ENCODE measurements at regions not wholly inside any gene's neighbourhood (a gene's known extent, or its start where the extent isn't known, plus 50 kb on each side); places are given as distances from the start of the nearest gene placed in this dataset.
"Not testable (repeated sequence)": the region's sequence is repeated elsewhere in the genome, so short reads cannot be mapped to it uniquely, and the experiment has no call there.

GRCh38 chr2:40700231-40700954, 248.5 kb upstream of the SLC8A1 start:
- DNase-seq (ENCODE audit: low spot score), result no peak

GRCh38 chr2:40712197-40712894, 260.5 kb upstream of the SLC8A1 start:
- DNase-seq (ENCODE audit: low spot score), result not testable (repeated sequence)

DNA sequence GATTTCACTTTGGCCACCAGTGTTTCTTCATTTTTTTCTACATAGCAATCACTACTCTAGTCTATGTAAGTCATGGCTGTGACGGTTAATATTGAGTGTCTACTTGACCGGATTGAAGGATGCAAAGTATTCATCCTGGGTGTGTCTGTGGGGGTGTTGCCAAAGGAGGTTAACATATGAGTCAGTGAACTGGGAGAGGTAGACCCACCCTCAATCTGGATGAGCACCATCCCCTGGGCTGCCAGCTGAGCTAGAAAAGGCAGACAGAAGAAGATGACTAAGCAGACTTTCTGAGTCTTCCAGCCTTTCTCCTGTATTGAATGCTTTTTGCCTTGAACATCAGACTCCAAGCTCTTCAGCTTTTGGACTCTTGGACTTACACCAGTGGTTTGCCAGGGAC, 265.0 kb upstream of the SLC8A1 start:
- no peak for DNase-seq (ENCODE audit: low spot score)

GRCh38 chr2:40719414-40719813, 267.5 kb upstream of the SLC8A1 start:
- no peak for DNase-seq (ENCODE audit: low spot score)

DNA sequence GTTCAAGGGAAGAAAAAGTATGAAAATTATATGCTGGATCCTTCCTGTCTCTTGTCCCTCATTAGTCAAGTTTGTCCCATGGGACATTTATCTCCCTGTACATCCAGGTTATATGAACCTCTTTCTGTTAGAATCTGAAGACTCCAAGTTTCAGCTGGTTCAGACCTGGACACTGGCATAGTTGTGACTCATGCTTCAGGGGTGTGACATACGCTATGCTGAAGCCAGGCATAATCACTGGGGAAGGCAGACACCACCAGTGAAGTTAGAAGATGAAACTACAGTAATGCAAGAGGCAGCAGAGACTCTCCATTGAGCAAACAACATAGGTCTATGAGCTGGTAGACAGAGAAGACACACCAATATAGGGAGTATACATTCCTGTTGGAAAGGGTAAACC, 269.7 kb upstream of the SLC8A1 start:
- DNase-seq (ENCODE audit: low spot score), result no peak

DNA sequence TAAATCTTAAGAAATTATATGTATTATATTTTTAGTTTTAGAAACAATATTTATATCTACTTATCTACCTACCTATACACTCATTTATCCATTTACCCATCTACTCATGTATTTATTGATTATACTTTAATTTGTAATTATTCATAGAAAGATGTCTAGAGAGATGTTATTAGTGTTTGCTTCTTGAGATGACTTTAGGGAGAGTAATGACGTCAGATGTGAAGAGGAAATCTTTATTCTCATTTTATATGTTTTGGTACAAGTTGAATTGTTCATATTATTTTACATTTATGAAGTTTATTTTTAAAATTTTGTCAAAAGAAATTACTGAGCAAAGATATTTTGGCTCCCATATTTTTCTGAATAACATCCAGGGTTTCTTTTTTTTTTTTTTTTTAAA, 271.3 kb upstream of the SLC8A1 start:
- DNase-seq (ENCODE audit: low spot score), result no peak

DNA sequence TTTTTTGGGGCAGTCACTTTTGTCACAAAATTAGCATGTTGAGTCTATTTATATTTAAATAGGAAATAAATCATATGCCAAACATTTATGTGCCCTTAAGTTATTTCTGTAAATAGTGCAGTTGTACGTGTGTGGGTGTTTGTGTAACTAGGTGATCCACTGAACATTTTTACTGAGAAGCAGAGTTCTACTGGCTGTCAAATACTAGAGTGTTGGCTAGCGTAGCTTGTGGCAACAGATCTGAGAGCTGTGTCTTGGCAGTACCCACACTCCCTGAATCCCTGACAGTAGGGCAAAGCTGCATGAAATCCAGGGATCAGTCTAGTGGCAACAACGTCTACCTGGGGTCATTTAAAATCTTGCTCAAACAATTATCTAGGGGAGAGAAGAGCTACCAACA, 273.1 kb upstream of the SLC8A1 start:
- no peak for DNase-seq (ENCODE audit: low spot score)

DNA sequence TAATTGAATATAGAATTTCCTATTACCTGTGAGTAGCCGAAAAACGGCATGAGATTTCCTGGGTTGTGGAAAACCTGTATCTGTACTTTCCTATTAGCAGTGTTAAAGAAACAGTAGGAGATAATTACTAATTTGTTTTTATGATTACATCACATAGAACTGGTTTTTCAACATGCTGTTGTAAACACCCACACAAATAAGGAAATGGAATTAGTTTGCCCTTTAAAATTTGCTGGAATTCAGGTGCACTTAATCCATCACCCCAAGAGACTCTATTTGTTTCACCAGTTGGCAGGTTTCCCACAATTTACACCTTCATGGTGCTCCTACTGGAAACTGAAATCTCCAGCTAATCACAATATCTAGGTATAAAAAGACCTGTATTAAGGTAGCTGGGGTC, 274.1 kb upstream of the SLC8A1 start:
- no peak for DNase-seq (ENCODE audit: low spot score)

DNA sequence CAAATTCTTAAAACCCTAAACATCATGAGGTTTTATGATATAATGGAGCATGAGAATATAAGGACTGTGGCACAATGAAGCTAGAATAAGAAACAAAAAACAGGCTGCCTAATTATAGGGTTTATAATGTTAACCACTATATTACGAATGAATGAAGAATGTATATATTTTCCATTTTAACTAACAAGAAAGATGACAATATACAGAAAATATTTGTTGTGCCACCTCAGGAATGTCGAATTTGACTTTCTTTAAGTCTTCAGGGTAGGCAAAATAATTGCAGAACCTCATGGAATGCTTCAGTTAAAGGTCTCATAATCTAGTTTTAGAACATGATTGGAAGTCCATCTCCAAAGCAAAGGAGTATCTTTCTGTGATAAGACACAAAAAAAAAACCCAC, 282.9 kb upstream of the SLC8A1 start:
- no peak for DNase-seq (ENCODE audit: low spot score)

DNA sequence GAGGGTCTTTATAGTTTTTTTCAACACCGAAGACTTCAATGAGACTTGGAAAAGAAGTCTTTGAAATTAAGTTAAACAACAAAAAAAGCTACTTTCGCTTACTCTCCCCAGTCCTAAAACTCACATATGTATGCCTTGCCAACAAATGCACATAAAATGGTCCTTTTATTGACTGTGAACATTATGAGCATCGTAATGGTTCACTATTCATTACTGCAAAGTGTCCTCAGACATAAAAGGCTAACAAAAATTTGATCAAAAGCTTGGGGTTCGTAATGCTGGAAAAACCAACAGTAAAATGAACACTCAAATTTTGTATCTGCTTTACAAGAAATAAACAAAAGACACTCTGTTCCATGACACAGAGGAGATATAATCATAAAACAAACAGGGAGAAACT, 285.3 kb upstream of the SLC8A1 start:
- no peak for DNase-seq (ENCODE audit: low spot score)

DNA sequence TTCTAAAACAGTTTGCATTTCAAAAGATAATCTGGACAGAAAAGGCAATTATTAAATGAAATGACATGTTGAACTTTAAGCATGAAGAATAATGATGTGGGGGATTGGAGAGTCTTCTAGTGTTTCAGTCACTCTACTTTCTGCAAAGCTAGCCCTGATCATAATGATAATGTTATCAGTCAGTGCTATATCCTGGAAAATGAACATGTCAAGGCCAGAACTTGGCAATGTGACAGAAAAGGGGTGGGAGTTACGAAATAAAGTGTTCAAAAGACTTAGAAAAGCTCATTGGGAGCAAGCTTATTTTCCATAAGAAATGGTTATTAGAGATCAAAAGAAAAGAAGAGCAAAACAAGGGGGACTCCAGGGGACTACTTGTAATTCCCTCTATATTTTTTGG, 288.5 kb upstream of the SLC8A1 start:
- DNase-seq (ENCODE audit: low spot score), result no peak

DNA sequence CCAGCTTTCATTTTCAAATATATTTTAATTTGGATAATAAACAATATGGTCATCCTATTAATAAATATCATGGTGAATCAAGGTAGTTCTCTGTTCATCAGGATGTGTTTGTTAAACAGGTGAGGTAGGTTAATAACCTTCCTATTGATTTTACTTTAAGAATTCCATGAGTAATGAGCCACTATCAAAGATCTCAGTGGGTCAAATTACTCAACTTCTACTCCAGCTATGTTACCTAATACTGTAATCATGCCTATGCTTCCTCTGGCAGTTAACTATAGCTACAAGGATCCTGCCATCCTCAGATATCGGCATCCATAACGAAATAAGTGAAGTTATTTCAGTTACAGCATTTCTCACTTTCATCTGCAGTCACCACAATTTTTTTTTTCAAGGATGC, 289.6 kb upstream of the SLC8A1 start:
- DNase-seq (ENCODE audit: low spot score), result no peak

DNA sequence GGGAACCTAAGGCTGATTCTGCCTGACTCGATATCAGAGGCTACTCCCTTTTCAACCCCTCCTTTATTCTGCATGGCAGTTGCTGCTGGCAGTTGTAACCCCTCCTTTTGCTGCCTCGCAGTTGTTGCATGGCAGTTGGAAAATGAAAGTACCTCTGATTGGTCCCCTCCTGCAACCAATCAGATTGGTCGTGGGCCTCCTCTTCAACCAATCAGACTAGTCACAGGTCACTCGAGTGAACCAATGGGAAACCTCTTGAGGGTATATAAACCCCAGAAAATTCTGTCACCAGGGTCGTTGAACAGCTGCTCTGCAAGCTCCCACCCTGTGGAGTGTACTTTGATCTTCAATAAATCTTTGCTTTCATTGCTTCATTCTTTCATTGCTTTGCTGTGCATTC, 294.3 kb upstream of the SLC8A1 start:
- no peak for DNase-seq (ENCODE audit: low spot score)

DNA sequence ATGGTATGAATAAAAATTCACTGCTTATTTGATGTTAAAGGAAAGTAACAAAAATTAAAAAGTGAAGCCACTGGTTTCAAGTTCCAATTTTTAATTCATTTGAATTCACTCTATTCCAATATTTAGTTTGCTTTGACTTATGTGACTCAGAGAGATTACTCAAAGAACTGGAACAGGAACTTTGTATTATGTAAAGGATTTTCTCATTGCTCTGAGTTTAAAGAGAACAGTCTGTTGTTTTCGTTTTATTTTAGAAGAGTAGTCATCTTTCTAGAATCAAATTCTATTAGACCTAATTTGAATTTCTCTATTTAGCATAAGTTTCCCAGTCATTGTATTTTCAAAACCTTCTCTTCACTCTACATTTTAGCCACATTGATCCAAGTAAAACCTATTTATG, 300.1 kb upstream of the SLC8A1 start:
- DNase-seq (ENCODE audit: low spot score), result no peak

DNA sequence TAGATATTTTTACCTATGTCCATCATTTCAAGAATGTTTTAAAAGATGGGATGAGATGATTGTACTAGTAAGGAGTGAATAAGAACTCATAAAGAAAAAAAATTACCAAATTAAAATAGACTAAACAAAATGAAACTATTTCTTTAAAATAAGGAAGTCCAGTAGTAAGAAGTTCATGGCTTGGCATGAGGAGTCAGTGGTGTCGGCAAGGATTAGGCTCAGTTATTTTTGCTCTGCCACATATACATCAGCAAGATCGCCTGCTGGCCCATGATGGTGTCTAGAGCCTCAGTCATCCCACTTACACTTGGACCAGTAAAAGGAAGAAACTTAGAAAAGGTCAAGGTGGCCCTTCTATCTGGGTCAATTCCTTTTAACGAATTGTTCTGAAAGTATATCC, 300.9 kb upstream of the SLC8A1 start:
- DNase-seq (ENCODE audit: low spot score), result no peak

- no peak for DNase-seq (ENCODE audit: low spot score)
Observed at GRCh38 chr2:40754912-40755311, 303.0 kb upstream of the SLC8A1 start.

GRCh38 chr2:40758401-40759155, 306.7 kb upstream of the SLC8A1 start:
- no peak for DNase-seq (ENCODE audit: low spot score)

- peak; percentile 41 for DNase-seq (ENCODE audit: low spot score)
Observed at GRCh38 chr2:40760071-40760666, 308.3 kb upstream of the SLC8A1 start.

- no peak for DNase-seq (ENCODE audit: low spot score)
Observed at GRCh38 chr2:40773291-40773690, 321.4 kb upstream of the SLC8A1 start.

DNA sequence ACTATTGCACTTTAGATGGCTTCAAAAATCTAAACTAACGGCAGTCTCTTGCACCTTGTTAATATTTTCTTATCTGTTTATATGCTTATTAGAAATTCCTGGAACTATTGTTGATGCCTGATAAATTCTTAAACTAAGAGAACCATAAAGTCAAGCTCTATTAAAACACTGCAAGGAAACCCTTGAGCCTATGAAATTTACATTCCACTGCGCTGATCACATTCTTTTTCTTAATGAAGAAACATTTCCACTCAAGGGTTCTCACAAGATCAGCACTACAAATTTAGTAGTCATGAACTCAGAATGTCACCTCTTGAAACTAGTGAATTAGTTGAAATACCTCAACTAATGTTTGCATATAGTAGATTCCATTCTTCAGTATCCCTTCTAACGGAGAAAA, 331.8 kb upstream of the SLC8A1 start:
- no peak for DNase-seq (ENCODE audit: low spot score)

GRCh38 chr2:40786636-40787035, 334.7 kb upstream of the SLC8A1 start:
- no peak for DNase-seq (ENCODE audit: low spot score)

- no peak for DNase-seq (ENCODE audit: low spot score)
Observed at GRCh38 chr2:40797120-40797519, 345.2 kb upstream of the SLC8A1 start.

- no peak for DNase-seq (ENCODE audit: low spot score)
Observed at GRCh38 chr2:40803900-40804299, 352.0 kb upstream of the SLC8A1 start.
